Osteocyte (in vitro differentiated cells): ENCODE measurements at regions not wholly inside any gene's neighbourhood (a gene's known extent, or its start where the extent isn't known, plus 50 kb on each side); places are given as distances from the start of the nearest gene placed in this dataset.

ENCODE experiments used
- DNase-seq: peaks from one replicate; pipeline ENCODE4 v3.0.0; 2021; ENCODE audit warnings: mixed read lengths; ENCODE audit not compliant: unreplicated experiment; ENCODE audit errors: extremely low spot score
- H3K27ac Mint-ChIP-seq: one replicate; pipeline ENCODE4 v1.8.0; 2021; ENCODE audit warnings: mild to moderate bottlenecking, mixed read lengths; ENCODE audit not compliant: unreplicated experiment
- H3K27me3 Mint-ChIP-seq: one replicate; pipeline ENCODE4 v1.8.0; 2021; ENCODE audit warnings: mixed read lengths; ENCODE audit not compliant: unreplicated experiment
- H3K36me3 Mint-ChIP-seq: one replicate; pipeline ENCODE4 v1.8.0; 2021; ENCODE audit warnings: mixed read lengths; ENCODE audit not compliant: unreplicated experiment
- H3K4me1 Mint-ChIP-seq: one replicate; pipeline ENCODE4 v1.8.0; 2021; ENCODE audit warnings: mixed read lengths; ENCODE audit not compliant: unreplicated experiment
- H3K4me3 Mint-ChIP-seq: one replicate; pipeline ENCODE4 v1.8.0; 2021; ENCODE audit warnings: mild to moderate bottlenecking, moderate library complexity, mixed read lengths; ENCODE audit not compliant: unreplicated experiment
- H3K9me3 Mint-ChIP-seq: one replicate; pipeline ENCODE4 v1.8.0; 2021; ENCODE audit warnings: mixed read lengths; ENCODE audit not compliant: unreplicated experiment
- TF ChIP-seq, protein P1 (sequence below): fragments of 200-600 bp; sonication (generic); IDR thresholded peaks from 2 replicates; pipeline ENCODE4 v1.5.0; 2021; ENCODE audit warnings: antibody characterized with exemption, mild to moderate bottlenecking, moderate library complexity

- TF ChIP-seq, protein P1, sequence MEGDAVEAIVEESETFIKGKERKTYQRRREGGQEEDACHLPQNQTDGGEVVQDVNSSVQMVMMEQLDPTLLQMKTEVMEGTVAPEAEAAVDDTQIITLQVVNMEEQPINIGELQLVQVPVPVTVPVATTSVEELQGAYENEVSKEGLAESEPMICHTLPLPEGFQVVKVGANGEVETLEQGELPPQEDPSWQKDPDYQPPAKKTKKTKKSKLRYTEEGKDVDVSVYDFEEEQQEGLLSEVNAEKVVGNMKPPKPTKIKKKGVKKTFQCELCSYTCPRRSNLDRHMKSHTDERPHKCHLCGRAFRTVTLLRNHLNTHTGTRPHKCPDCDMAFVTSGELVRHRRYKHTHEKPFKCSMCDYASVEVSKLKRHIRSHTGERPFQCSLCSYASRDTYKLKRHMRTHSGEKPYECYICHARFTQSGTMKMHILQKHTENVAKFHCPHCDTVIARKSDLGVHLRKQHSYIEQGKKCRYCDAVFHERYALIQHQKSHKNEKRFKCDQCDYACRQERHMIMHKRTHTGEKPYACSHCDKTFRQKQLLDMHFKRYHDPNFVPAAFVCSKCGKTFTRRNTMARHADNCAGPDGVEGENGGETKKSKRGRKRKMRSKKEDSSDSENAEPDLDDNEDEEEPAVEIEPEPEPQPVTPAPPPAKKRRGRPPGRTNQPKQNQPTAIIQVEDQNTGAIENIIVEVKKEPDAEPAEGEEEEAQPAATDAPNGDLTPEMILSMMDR: no peak
- no peaks in the 10 kb centered on the region for H3K4me1 Mint-ChIP-seq
- no peak overlapping the region for H3K4me3 Mint-ChIP-seq
- H3K9me3 Mint-ChIP-seq: peaks cover 50% of the 10 kb centered on the region
- no peaks in the 10 kb centered on the region for H3K27me3 Mint-ChIP-seq
- H3K27ac Mint-ChIP-seq: no peak overlapping the region
- no peak for DNase-seq
- no peaks in the 10 kb centered on the region for H3K36me3 Mint-ChIP-seq
Measured at GRCh38 chr10:130440494-130440893, 304.3 kb downstream of the GLRX3 start.

DNA sequence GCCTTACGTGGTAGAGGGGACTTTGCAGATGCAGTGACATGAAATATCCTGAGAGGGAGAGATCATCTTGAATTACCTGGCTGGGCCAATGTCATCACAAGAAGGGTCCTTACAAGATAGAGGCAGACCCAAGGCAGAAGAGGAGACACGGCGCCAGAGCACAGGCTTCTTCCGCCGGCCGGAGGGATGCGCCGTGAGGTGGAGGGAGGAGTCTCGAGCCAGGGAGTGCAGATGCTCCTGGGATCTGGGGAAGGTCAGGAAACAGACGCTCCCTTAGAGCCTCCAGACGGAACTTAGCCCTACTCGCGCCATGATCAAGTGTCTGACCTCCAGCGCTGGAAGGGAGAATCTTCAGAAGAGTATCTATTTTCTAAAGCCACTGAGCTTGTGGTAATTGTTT is 304.8 kb downstream of the GLRX3 start:
- no peak overlapping the region for H3K27ac Mint-ChIP-seq
- no peak overlapping the region for H3K4me3 Mint-ChIP-seq
- no peaks in the 10 kb centered on the region for H3K27me3 Mint-ChIP-seq
- peak; percentile 66 for DNase-seq
- H3K9me3 Mint-ChIP-seq: peaks cover 50% of the 10 kb centered on the region
- no peaks in the 10 kb centered on the region for H3K4me1 Mint-ChIP-seq
- H3K36me3 Mint-ChIP-seq: no peaks in the 10 kb centered on the region
- TF ChIP-seq, protein P1: no peak

DNA sequence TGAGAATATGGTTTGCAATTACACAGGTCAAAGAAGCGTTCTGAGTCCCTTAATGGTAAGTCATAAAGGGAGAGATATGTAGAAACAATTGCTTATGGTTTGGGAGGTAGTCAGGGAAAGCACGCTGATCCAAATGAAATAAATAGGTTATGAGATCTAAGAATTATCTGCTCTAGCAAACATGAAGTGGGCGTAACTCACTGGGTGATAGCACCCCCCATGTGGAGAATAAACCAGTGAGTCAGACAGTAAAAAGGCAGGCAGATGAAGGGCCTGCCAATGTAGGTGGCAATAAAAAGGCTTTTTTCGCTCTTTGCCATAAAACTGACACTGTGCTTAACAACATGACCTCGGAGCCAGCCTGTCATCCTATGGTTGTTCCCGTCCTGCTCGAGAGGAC is 306.9 kb downstream of the GLRX3 start:
- Mint-ChIP-seq H3K9me3 (peaks cover 41% of the 10 kb centered on the region), H3K27me3 (no peaks in the 10 kb centered on the region), H3K27ac (no peak overlapping the region), H3K4me3 (no peak overlapping the region), H3K4me1 (no peaks in the 10 kb centered on the region), H3K36me3 (no peaks in the 10 kb centered on the region)
- TF ChIP-seq, protein P1: no peak
- no peak for DNase-seq

GRCh38 chr10:130453036-130453720 is 317.0 kb downstream of the GLRX3 start:
- TF ChIP-seq, protein P1: no peak
- Mint-ChIP-seq H3K4me1 (no peaks in the 10 kb centered on the region), H3K36me3 (no peaks in the 10 kb centered on the region), H3K4me3 (no peak overlapping the region), H3K9me3 (peaks cover 52% of the 10 kb centered on the region), H3K27me3 (no peaks in the 10 kb centered on the region), H3K27ac (no peak overlapping the region)
- peak; percentile 69 for DNase-seq

DNA sequence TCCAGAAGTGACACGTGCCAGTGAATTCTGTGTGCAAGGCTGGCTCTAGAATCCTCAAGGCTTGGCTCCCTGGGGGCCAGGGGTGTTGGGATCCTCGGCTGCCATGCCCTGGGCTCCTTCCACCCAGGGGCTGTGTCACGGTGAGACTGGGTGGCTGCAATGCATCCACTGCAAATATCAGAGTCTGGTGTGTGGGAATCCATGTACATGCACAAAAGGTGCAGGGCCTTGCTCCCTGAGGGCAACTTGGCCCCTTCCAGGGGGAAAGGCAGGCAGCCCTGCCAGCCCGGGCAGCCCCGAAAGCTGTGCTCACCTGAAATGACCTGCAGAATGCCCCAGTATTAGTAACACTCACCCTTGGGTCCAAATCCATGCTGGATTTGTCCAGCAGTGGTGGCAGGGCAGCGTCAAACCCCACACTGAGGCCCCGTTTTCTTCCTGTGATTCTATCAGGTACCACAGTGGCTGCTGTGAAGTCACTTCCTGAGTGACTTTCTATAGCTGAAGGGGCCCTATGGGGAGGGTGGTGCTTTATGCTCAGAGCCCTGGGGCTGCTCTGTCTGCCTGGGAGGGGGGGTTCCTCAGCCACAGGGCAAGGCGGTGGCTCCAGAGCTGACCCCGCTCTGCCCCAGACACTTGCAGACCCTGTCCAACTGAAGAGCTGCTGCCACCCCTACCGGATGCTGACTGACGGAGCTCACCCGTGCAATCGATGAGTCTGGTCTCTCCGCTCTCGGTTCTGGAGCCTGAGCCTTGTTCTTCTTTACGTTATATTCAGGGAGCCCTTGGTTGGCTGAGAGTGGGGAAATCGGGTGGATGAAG is 317.7 kb downstream of the GLRX3 start:
- peaks cover 52% of the 10 kb centered on the region for H3K9me3 Mint-ChIP-seq
- H3K27ac Mint-ChIP-seq: no peak overlapping the region
- H3K36me3 Mint-ChIP-seq: no peaks in the 10 kb centered on the region
- DNase-seq: peak; percentile 77
- no peaks in the 10 kb centered on the region for H3K4me1 Mint-ChIP-seq
- TF ChIP-seq, protein P1: no peak
- no peak overlapping the region for H3K4me3 Mint-ChIP-seq
- no peaks in the 10 kb centered on the region for H3K27me3 Mint-ChIP-seq
